Endothelial cell of umbilical vein (primary cell): ENCODE measurements at regions not wholly inside any gene's neighbourhood (a gene's known extent, or its start where the extent isn't known, plus 50 kb on each side); places are given as distances from the start of the nearest gene placed in this dataset.

Source experiments
- BruUV-seq: library from RNA; stranded (reverse); fragments of 400-500 nt; replicated peaks from 2 replicates; lab custom pipeline; 2021; lab: Mats Ljungman, UMichigan
- CTCF ChIA-PET: fragments of 300-600, 350-600 bp; sonication (Branson Sonifier 250); formaldehyde crosslinking; loops from one replicate; lab custom pipeline; 2021; ENCODE audit warnings: antibody characterized with exemption, inconsistent platforms; lab: Charles Lee
- POLR2A ChIA-PET: fragments of 300-600, 350-600 bp; sonication (Branson Sonifier 250); formaldehyde crosslinking; loops from one replicate; lab custom pipeline; 2021; ENCODE audit warnings: antibody characterized with exemption, inconsistent platforms; lab: Charles Lee
- DNase-seq: peaks from one replicate; pipeline ENCODE4 v3.0.0-alpha.2; 2011; ENCODE audit warnings: low read depth, low spot score
- FAIRE-seq: peaks from 2 replicates; lab custom pipeline; 2011; peaks lifted over from hg19 to GRCh38; lab: Jason Lieb, UNC
- H2AFZ ChIP-seq: 2 replicates; pipeline ENCODE4 v1.6.0; 2012; ENCODE audit warnings: low read depth, low read length, control low read depth, inconsistent platforms
- H3K27ac ChIP-seq: 2 replicates; pipeline ENCODE4 v1.5.1; 2011; ENCODE audit warnings: low read depth, mild to moderate bottlenecking, control low read depth, low read length, moderate library complexity; ENCODE audit not compliant: insufficient read depth
- H3K27me3 ChIP-seq, 2 experiments: 2 replicates each; pipeline versions ENCODE4 v1.6.0 to v1.6.1; 2011; ENCODE audit warnings: low read length in 2 of 2, mixed read lengths in 1 of 2; ENCODE audit not compliant: control insufficient read depth in 2 of 2, insufficient read depth in 2 of 2
- H3K36me3 ChIP-seq, 2 experiments: 2 replicates in 1 of 2; 3 replicates in 1 of 2; pipeline ENCODE4 v1.5.1; 2011; ENCODE audit warnings: low read length in 2 of 2, mild to moderate bottlenecking in 1 of 2, moderate library complexity in 1 of 2; ENCODE audit not compliant: control insufficient read depth in 2 of 2, insufficient read depth in 2 of 2; ENCODE audit errors: extremely low read depth in 1 of 2
- H3K4me1 ChIP-seq: 3 replicates; pipeline ENCODE4 v1.5.1; 2011; ENCODE audit warnings: mild to moderate bottlenecking, low read length; ENCODE audit not compliant: control insufficient read depth, insufficient read depth; ENCODE audit errors: extremely low read depth
- H3K4me2 ChIP-seq: 2 replicates; pipeline ENCODE4 v1.6.1; 2011; ENCODE audit warnings: low read length, control low read depth, mixed read lengths; ENCODE audit not compliant: insufficient read depth
- H3K4me3 ChIP-seq, 3 experiments: fragments of 200-600 bp in 1 of 3; sonication (generic), shearing (Covaris generic) in 1 of 3; replicated peaks in 1 of 3; 2 replicates each; pipeline ENCODE4 v1.5.1; 2011 to 2016; ENCODE audit warnings: control low read depth in 3 of 3, low read length in 3 of 3, mild to moderate bottlenecking in 2 of 3, inconsistent platforms in 1 of 3, low read depth in 1 of 3, moderate library complexity in 1 of 3; ENCODE audit not compliant: insufficient read depth in 1 of 3
- H3K79me2 ChIP-seq: 2 replicates; pipeline ENCODE4 v1.6.0; 2012; ENCODE audit warnings: low read length, inconsistent platforms; ENCODE audit not compliant: control insufficient read depth, insufficient read depth
- H3K9ac ChIP-seq: replicated peaks from 2 replicates; pipeline ENCODE3; 2011; ENCODE audit warnings: low read length, control low read depth; ENCODE audit not compliant: insufficient read depth; ENCODE audit errors: extremely low read depth
- H3K9me1 ChIP-seq: replicated peaks from 3 replicates; pipeline ENCODE4 v1.6.0; 2011; ENCODE audit warnings: mild to moderate bottlenecking, low read length; ENCODE audit not compliant: control insufficient read depth, insufficient read depth; ENCODE audit errors: extremely low read depth
- H3K9me3 ChIP-seq: replicated peaks from 2 replicates; pipeline ENCODE4 v1.5.1; 2012; ENCODE audit warnings: low read length, inconsistent platforms; ENCODE audit not compliant: control insufficient read depth, insufficient read depth
- H4K20me1 ChIP-seq: replicated peaks from 2 replicates; pipeline ENCODE3; 2011; ENCODE audit warnings: mild to moderate bottlenecking, low read length; ENCODE audit not compliant: control insufficient read depth, insufficient read depth; ENCODE audit errors: extremely low read depth
- EZH2 ChIP-seq: IDR thresholded peaks from 2 replicates; pipeline ENCODE4 v1.6.1; 2012; ENCODE audit warnings: borderline replicate concordance, low read depth, mild to moderate bottlenecking, moderate library complexity, low read length, inconsistent platforms; ENCODE audit not compliant: severe bottlenecking
- FOS ChIP-seq: IDR thresholded peaks from 2 replicates; pipeline ENCODE4 v1.6.1; 2011; ENCODE audit warnings: mild to moderate bottlenecking, low read length, moderate library complexity, borderline replicate concordance; ENCODE audit not compliant: insufficient read depth
- GATA2 ChIP-seq: IDR thresholded peaks from 2 replicates; pipeline ENCODE4 v1.7.0; 2011; ENCODE audit warnings: low read depth, mild to moderate bottlenecking, moderate library complexity, mixed read lengths, low read length; ENCODE audit not compliant: insufficient read length, insufficient read depth
- JUN ChIP-seq: IDR thresholded peaks from 2 replicates; pipeline ENCODE4 v1.6.1; 2011; ENCODE audit warnings: borderline replicate concordance, low read depth; ENCODE audit not compliant: insufficient read length, insufficient read depth
- MYC ChIP-seq: IDR thresholded peaks from one replicate; pipeline ENCODE4 v1.6.1; 2011; ENCODE audit warnings: mild to moderate bottlenecking, low read depth, low read length
- POLR2A ChIP-seq: IDR thresholded peaks from 2 replicates; pipeline ENCODE4 v1.6.1; 2012; ENCODE audit warnings: low read depth, mild to moderate bottlenecking, control low read depth, low read length
- POLR2AphosphoS5 ChIP-seq: IDR thresholded peaks from 2 replicates; pipeline ENCODE4 v1.6.1; 2012; ENCODE audit warnings: low read depth, mild to moderate bottlenecking, control low read depth, low read length, moderate library complexity; ENCODE audit not compliant: insufficient read depth
- dilution Hi-C: fragments of 300-500 bp; cut with MboI; formaldehyde crosslinking; loops from one replicate; pipeline ENCODE4 v1.15.0; 2019; ENCODE audit warnings: low sequenced_read_pairs; ENCODE audit not compliant: extremely low pct_ligation_motif_present
- intact Hi-C: fragments of 100-400 bp; cut with micrococcal nuclease; formaldehyde crosslinking; loops from one replicate; pipeline ENCODE4 v1.10.0; 2022
- TF ChIP-seq, protein P1 (sequence below): IDR thresholded peaks from 2 replicates; pipeline ENCODE4 v1.6.1; 2011; ENCODE audit not compliant: insufficient read depth, insufficient read length
- TF ChIP-seq, protein P2 (sequence below), 2 donors: IDR thresholded peaks; 1 replicate in 1 of 2; 2 replicates in 1 of 2; pipeline ENCODE4 v1.5.1; 2011; ENCODE audit warnings: low read length in 2 of 2, mild to moderate bottlenecking in 2 of 2, moderate library complexity in 2 of 2, control low read depth in 1 of 2, inconsistent platforms in 1 of 2, low read depth in 1 of 2; ENCODE audit not compliant: insufficient read depth in 1 of 2; ENCODE audit errors: extremely low read depth in 1 of 2

GRCh38 chr4:110287130-110287529, 88.7 kb upstream of the ELOVL6 start:
- no peak for DNase-seq
- no peaks in the 10 kb centered on the region for H3K4me1 ChIP-seq
- H3K9me1 ChIP-seq = no peaks in the 10 kb centered on the region
- POLR2A ChIA-PET = no interaction called here
- H3K36me3 ChIP-seq = no peaks in the 10 kb centered on the region
- H3K79me2 ChIP-seq = no peaks in the 10 kb centered on the region
- H3K27ac ChIP-seq = no peak overlapping the region
- dilution Hi-C loops (no loop called here), intact Hi-C loops (no loop called here)
- H3K9me3 ChIP-seq = no peaks in the 10 kb centered on the region
- H3K27me3 ChIP-seq = no peaks in the 10 kb centered on the region
- BruUV-seq = no TSS peak
- H3K4me3 ChIP-seq = no peak overlapping the region
- H2AFZ ChIP-seq = no peak overlapping the region
- H3K9ac ChIP-seq = no peak overlapping the region
- no peak for FAIRE-seq
- CTCF ChIA-PET = no interaction called here
- TF ChIP-seq JUN = no peak
- TF ChIP-seq, protein P1, sequence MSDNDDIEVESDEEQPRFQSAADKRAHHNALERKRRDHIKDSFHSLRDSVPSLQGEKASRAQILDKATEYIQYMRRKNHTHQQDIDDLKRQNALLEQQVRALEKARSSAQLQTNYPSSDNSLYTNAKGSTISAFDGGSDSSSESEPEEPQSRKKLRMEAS = no peak
- no peak for TF ChIP-seq GATA2
- no peak for TF ChIP-seq POLR2A
- no peak for TF ChIP-seq FOS
- TF ChIP-seq, protein P2, sequence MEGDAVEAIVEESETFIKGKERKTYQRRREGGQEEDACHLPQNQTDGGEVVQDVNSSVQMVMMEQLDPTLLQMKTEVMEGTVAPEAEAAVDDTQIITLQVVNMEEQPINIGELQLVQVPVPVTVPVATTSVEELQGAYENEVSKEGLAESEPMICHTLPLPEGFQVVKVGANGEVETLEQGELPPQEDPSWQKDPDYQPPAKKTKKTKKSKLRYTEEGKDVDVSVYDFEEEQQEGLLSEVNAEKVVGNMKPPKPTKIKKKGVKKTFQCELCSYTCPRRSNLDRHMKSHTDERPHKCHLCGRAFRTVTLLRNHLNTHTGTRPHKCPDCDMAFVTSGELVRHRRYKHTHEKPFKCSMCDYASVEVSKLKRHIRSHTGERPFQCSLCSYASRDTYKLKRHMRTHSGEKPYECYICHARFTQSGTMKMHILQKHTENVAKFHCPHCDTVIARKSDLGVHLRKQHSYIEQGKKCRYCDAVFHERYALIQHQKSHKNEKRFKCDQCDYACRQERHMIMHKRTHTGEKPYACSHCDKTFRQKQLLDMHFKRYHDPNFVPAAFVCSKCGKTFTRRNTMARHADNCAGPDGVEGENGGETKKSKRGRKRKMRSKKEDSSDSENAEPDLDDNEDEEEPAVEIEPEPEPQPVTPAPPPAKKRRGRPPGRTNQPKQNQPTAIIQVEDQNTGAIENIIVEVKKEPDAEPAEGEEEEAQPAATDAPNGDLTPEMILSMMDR (IDR thresholded peaks at IDR 0.05; ENCODE audit: extremely low read depth in 1 of 2, insufficient read depth in 1 of 2, low read depth in 1 of 2, low read length in 2 of 2) = no peak
- no peak for TF ChIP-seq MYC
- no peak for TF ChIP-seq POLR2AphosphoS5
- TF ChIP-seq EZH2 = no peak
- no peak overlapping the region for H3K4me2 ChIP-seq
- H4K20me1 ChIP-seq = no peaks in the 10 kb centered on the region
